ENCODE measurements at regions not wholly inside any gene's neighbourhood (a gene's known extent, or its start where the extent isn't known, plus 50 kb on each side); places are given as distances from the start of the nearest gene placed in this dataset.
A peak's percentile ranks its signal among the peaks of the same experiment; 100 is the strongest.

DNA sequence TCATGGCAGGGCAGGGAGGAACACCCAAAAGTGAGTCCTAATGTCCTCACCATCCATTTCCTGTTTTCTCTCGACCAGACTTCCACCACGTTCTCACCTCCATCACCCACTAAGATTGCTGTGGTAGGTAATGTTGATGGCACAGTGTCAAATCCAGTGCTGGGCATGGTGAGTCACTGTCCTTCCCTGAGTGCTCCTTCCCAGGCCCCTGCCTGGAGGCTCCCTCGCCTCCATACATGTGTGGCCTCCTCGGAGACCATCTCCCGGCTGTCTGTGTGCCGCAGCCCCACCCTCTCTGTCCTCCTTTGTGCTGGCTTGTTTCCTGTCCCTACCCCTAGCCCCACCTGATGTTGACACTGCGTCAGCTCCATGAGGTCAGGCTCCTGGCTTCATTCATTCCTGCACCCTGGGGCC lies 177.5 kb downstream of the SYK start:
- DNase-seq (ENCODE audit: low read depth in 3 of 3, low spot score in 2 of 3) = no peak

DNA sequence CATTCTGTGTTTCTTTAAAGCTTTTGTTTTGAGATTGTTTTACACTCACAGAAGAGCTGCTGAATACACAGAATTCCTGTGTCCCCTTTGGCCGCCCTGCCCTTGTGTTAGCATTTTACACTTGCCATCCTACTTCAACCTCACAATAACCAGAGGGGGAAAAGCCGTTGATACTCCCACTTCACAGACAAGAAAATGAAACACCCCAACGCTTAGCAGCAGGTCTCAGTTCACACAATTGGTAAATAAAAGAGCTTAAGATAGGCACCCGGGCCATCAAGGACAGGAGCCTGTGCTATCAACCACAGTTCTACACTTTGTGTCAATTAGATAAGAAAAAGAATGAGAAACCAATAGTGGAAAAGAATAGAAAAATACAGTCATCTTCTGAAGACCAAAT lies 178.0 kb downstream of the SYK start:
- no peak for DNase-seq (ENCODE audit: low read depth in 3 of 3, low spot score in 2 of 3)

DNA sequence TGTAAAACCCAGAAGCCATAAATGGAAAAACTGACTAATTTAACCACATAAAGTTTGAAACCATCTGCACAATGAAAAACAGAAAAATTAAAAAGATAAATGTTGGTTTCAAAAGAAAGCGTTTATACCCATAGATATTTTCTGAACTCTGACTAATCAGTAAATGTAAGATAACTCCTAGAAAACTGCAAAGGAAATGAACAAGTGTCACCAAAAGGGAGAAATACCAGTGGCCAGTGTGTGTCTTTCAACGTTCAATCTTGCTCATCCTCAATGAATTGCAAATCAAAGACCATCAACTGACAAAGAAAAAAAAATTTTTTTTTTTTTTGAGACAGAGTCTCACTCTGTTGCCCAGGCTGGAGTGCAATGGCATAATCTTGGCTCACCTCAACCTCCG lies 180.1 kb downstream of the SYK start:
- no peak for DNase-seq (ENCODE audit: low read depth in 3 of 3, low spot score in 2 of 3)

DNA sequence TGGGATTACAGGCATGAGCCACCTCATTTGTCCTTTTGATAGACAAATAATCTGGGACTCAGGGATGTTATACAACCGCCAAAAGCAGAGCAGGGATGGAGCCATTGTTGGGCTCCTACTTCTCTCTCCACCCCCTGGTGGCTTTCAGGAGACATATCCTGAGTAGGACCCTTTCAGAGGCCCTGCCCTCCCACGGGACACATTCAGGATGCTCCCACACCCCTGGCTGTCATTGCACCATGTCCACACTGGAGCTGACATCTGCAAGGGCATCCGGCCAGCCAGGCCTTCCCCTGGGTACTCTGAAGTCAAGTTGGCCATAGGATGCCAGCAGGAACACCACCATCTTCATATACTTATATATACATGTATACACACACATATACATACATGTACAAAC lies 181.8 kb downstream of the SYK start:
- no peak for DNase-seq (ENCODE audit: low read depth in 3 of 3, low spot score in 2 of 3)

DNA sequence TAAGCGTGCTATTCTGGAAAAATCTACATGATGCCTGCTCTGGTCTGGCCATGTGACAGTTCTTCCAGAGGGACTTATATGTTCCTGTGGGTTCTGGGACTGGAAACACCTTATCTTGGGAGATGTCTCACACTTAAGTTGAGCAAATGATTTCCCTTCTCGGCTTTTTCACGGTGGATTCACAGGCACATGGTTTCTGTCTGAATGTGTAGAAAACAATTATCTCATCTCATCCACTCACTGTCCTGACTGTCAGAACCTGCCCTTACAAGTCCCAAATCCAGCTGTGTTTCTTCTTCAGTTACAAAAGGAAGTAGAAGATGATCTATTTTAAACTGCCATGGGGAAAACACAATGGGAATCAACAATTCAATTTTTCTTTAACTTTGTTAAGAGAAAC lies 184.0 kb downstream of the SYK start:
- no peak for DNase-seq (ENCODE audit: low read depth in 3 of 3, low spot score in 2 of 3)

DNA sequence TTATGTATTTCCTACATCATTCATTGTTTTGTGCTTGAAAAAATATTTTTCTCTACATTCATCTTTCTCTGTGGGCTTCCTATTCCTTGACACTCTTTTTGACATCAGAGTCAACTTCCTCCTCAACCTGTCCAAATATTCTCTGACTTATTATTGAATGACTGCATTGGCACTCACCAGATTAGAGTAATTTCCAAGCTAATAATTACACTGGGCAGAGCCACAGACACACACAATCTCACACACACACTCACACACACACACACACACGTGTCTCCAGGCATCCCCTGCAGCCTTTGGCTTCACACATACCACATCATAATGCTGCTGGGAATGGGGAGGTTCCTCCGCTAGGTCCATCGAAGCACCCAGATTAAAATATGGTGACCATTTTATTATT lies 184.5 kb downstream of the SYK start:
- DNase-seq (ENCODE audit: low read depth in 3 of 3, low spot score in 2 of 3) = no peak

DNA sequence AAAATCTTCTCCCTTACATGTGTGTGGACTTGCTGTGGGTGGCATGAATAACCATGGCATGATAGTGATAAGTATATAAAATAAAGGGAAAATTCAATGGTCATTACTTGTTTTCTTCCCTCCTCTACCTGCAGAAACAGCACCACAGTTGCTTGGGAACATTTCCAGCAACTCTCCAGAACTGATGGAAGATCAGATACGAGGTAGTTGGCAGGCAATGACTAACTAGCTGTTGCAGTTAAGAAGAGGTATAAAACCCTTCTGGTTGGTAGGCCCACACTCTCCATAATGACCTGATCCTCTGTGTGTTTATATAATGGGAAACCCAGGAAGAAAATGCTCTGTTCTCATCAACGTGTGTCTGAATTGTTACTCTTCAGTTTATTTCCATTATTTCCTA lies 185.9 kb downstream of the SYK start:
- no peak for DNase-seq (ENCODE audit: low read depth in 3 of 3, low spot score in 2 of 3)

DNA sequence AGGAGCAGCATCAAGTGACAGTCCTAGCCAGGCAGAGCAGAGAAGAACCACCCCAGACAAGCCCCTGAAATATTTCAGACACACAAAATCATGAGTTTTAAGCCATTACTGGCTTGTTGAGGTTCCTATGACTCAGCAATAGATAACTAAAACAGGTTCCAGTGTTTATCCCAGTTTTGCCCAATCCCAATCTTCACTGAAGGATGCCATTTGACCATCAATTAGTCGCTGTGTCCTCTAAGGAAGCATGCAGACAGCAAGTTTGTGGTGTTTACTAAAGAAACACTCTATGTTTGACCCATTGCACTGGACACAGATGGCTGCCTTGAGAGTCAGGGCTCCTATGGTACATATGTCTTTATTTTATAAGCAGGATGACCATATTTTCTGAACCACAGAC lies 186.7 kb downstream of the SYK start:
- no peak for DNase-seq (ENCODE audit: low read depth in 3 of 3, low spot score in 2 of 3)

DNA sequence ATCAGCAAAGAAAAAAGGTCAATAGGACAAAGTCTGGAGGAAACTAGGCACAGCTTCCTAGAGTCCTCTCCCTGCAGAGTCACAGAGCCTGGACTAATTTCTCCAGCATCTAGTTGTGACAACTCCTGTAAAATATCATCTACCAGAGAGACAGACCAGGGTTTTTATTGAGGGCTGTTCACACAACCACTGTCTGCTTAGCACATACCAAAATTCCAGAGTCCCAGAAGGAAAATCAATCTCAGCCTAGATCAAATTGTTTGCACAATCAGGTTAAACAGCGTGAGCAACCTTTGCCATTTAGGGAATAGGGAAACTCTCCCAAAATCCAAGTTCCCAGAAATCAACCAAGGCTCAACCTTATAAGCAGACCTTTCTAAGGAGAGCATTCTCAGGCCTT lies 190.3 kb downstream of the SYK start:
- no peak for DNase-seq (ENCODE audit: low read depth in 3 of 3, low spot score in 2 of 3)

DNA sequence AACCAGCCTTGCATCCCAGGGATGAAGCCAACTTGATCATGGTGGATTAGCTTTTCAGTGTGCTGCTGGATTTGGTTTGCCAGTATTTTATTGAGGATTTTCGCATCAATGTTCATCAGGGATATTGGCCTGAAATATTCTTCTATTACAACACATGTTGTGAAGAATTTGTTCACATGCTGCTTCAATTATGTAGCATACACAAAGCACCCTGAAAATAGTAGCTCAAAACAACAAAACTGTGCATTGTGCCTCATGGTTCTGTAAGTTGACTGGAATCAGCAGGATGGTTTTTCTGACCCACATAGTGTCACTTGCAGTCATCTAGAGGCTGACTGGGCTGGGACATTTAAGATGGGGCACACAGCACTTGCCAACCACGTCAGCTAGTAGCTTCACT lies 193.9 kb downstream of the SYK start:
- no peak for DNase-seq (ENCODE audit: low read depth in 3 of 3, low spot score in 2 of 3)

DNA sequence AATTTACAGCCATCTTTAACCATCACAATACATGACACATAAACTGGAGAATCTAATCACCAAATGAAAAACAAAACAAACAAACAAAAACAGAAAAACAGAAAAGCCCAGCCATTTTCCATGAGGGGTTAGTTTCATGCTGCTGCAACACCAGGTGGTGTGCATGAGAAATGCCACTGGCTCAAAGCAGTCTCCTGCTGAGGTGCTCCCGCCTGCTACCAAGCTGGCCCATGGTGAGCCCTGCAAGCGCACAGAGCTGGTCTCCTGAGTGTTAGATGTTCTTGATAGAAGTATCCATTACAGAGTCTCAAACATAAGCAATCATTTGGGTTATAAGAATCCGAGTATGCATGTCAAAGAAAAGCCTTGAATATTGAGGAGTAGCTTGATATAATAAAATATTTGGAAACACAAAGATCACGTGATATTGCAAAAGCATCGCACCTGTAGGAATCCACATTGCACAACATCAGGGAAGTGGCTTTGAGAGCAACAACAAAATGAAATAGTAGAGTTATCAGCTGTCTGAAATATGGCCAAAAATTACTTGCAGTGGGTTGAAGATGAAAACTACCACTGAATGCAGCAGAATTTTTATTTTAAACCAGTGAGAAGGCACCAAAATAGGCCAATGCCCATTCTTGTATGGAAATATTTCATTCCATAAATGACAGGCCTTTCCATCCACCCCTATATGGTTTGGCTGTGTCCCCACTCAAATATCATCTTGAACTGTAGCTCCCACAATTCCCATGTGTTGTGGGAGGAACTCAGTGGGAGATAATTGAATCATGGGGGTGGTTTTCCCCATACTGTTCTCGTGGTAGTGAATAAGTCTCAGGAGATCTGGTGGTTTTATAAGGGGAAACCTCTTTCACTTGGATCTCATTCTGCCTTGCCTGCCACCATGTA lies 194.8 kb downstream of the SYK start:
- no peak for DNase-seq (ENCODE audit: low read depth in 3 of 3, low spot score in 2 of 3)

DNA sequence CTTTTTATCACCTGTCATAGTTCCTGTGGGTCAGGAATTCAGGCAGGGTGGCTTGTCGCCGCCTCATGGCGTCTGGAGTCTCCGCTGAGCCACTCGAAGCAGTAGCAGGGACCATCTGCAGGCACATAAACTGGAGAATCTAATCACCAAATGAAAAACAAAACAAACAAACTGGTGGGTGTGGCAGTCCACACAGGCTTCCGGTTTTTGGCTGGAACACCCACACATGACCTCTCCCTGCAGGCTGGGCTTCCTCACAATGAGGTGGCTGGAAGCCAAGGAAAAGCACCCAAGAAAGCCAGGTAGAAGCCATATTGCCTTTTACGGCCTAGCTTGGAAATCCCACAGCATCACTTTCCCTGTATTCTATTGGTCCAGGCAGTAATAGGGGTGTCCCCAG lies 197.0 kb downstream of the SYK start:
- DNase-seq (ENCODE audit: low read depth in 3 of 3, low spot score in 2 of 3) = no peak

DNA sequence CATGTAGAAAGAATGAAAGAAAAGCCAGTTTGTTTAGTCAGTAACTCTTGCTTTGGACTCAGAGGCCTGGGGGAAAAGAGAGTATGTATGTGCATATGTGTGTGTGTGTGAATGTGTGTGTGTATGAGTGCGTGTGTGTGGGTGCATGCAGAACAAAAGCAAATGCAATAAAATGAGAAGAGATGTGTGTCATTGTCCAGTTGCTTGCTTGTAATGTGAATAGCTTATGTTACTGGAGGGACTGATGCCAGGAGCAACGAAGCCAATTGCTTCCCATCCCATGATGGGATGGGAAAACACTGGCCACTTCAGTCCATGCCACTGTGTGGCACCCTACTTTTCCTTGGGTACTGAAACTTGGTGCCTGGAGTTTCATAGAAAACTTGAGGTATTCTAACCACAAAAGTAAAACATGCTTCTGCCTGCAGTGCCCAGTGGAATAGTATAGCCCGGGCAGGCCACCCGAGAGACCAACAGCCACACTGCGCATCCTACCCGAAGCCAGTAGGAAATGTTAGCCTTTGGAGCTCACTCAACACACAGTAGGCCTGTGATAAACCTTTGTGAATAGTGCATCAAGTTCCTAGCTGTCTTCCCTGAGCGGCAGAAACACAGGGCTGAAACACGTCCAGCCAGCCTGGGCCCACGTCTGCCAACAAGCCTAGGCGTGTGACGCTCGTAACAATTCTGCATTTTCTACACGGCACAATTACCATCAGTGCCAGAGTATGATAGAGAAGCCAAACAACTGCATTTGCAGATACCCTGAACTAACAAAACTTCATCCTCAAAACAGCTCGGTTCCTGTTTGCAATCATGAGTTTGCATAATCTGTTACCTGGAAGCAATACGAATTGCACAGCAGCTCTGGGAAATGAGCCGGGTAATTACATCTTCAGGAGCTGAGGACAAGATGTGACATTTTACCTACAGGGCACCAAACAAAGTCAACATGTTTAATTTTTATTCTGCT lies 198.1 kb downstream of the SYK start:
- DNase-seq (ENCODE audit: low read depth in 3 of 3, low spot score in 2 of 3) = no peak

DNA sequence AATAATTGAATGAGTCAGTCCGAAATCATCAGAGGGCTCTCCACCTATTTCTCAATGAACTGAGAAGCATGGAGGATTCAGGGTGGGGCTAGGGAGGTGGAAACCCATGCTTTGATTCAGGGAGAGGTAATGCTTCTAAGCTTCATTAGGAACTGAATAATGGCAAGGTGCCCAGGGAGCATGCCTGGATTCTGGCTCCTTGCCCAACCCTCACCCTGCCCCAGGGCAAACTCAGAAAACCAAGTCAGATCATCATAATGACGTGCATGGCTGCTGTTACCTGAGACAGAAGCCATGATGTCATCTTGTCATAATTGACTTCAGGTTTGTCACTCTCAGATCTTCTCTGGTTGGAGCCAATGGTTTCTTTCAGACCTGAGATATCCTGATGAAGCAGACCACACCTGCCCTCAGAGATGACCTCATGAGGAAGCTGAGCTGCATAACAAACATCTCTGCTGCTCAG lies 199.6 kb downstream of the SYK start:
- DNase-seq (ENCODE audit: low read depth in 3 of 3, low spot score in 2 of 3) = peak in 2 of 3 donors; percentile 15 to 18

DNA sequence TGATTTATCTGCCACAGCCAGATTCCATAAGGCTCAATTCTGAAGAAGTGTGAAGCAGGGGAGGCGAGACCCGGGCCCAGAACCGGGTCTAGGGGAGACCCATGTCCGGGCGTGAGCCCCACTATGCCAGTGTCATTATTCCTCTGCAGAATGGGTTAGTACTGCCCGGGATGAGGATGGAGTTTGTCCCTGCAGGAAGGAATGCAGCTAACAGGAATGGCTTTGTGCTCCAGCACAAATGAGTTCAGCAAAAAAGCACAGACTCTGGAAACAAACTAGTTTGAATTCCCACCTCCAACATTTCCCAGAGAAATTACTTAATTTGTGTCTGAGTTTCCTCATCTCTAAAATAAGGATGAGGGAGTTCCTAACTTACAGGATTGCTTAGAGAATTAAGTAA lies 202.9 kb downstream of the SYK start:
- DNase-seq (ENCODE audit: low read depth in 3 of 3, low spot score in 2 of 3) = no peak

DNA sequence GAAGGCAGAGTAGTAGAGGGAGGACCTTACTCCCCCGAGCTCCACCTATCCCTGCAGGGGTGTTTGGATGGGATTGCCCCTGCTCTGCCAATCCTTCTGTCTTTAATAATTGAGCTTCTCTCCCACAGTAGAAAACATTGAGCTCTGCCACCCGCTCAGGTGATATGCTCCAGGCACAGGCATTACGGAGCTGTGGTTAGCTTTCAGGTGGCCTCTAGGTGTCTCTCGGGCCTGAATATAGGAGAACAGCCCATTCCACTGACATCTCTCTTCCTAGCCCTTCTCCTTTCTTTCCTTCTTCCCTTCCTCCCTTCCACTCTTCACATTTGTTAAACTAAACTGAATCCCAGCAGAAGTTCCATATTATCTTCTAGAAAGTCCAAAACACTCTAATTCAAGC lies 203.4 kb downstream of the SYK start:
- DNase-seq (ENCODE audit: low read depth in 3 of 3, low spot score in 2 of 3) = no peak

DNA sequence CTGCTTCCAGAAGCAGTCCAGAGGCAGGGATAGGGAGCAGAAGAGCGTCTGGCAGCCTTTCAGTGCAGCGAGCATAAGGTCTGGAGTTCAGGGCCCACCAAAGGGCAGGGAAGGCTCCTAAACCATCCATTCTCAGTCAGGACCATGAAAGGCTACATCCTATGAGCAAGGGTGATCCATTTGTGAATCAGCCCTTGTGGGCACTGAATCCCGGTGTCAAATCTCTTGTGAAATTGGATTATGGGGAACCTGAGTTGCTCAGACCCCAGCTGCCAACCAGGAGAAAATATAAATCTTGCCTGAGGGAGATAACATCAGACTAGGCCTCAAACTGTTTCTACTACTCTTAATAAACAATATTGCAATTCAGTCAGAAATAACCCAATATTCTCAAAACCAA lies 204.4 kb downstream of the SYK start:
- DNase-seq (ENCODE audit: low read depth in 3 of 3, low spot score in 2 of 3) = no peak

DNA sequence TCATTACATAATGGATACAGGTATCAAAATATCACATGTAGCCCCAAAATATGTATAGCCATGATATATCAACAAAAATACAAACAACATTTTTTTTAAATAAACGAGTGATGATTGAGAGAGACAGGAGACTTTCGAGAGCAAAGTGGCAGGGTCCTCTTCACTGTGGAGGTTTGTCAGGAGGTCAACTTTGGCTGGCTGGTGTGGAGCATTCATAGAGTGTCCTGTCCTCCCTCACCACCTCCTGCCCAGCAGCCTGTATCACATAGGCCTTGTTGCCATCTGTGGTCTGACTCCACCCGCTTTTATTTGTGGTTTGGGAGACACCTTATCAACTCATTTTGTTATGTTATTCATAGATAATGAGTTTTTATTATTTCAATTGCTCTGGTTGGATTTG lies 206.9 kb downstream of the SYK start:
- DNase-seq (ENCODE audit: low read depth in 3 of 3, low spot score in 2 of 3) = no peak

DNA sequence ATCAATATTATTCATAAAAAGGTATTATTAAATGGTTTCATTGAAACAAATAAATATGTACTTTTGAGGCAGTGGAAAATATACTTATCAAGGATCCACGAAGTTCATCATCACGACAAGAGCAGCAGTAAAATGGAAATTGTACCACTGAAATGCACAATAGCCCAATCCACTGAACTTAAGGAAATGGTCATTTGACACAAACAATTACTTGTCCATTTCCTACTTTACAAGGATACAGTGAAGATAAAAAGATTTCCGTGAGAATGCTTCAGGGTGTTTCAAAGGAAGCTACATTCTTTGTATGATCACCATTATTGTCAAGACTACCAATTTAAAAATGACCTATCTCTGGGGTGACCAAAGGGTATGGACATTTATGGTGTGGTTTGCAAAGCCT lies 210.3 kb downstream of the SYK start:
- no peak for DNase-seq (ENCODE audit: low read depth in 3 of 3, low spot score in 2 of 3)

DNA sequence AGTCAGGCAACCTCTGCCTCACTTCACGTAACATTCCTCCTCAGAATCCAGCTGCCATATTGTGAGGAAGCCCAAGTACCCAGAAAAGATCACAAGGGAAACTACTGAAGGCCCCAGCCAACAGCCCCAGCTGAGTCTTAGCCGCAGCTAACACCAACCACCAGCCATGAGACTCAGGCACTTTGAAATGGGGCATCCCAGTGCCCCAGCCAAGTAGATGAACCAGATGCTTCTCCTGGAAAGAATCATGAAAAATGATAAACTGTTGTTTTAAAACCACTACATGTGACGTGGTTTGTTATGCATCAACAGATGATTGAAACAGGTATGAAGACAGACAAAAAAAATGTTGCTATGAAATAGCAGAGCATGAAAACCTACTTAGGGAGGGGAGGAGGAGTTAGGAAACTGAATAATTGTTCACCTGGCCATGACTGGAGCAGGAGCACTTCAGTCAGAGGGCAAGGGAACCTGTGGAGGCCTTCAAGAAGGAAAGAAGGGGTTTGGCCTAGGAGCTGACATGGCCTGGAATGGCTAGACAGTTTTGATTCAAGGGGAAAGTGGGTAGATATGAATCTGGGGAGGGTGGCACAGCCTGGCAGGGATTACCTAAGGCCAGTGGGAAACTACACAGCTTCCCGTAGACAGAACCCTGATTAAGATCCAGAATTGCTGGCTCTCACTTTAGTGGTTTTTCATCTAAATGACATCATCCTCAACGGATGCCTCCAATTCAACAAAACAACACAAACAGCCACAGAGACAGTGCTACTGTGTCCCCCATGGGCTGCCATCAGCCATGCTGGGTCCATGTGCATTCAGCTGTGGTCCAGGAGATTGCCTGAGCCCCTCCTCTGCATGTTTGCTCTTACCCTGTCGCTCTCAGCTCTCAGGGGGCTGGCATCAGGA lies 211.6 kb downstream of the SYK start:
- DNase-seq (ENCODE audit: low read depth in 3 of 3, low spot score in 2 of 3) = no peak

DNA sequence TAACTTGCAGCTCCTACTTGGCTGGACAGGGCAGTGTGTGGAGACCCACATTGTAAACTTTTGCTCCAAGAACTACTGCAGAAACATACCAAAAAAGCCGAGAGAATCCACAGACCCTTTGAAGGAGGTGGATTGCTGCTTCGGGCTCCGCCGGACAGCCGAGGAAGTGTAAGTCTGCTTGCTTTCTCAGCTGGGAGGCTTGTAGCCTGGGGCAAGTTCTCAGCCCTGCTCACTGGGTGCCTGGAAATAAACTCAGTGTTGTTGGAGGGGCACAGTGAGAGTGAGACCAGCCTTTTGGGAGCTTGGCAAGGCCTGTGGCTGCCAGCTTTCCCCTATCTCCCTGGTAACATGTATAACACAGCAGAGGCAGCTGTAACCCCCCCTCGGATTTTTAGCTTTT lies 215.6 kb downstream of the SYK start:
- DNase-seq (ENCODE audit: low read depth in 3 of 3, low spot score in 2 of 3) = no peak
